Tibial nerve (tissue), 3 donors: ENCODE measurements at regions not wholly inside any gene's neighbourhood (a gene's known extent, or its start where the extent isn't known, plus 50 kb on each side); places are given as distances from the start of the nearest gene placed in this dataset.

Experiments
- POLR2A ChIP-seq, 2 donors: fragments of 450-650 bp; IDR thresholded peaks; one replicate each; pipeline ENCODE4 v1.6.1; 2017; ENCODE audit warnings: antibody characterized with exemption in 2 of 2, mild to moderate bottlenecking in 2 of 2, moderate library complexity in 2 of 2
- TF ChIP-seq, protein P1 (sequence below), 5 experiments: fragments of 200-600 bp in 3 of 5; fragments of 450-650 bp in 2 of 5; sonication (generic) in 3 of 5; IDR thresholded peaks; one replicate each; pipeline ENCODE4 v1.5.1; 2016 to 2019; ENCODE audit warnings: antibody characterized with exemption in 5 of 5, mild to moderate bottlenecking in 3 of 5, moderate library complexity in 2 of 5

DNA sequence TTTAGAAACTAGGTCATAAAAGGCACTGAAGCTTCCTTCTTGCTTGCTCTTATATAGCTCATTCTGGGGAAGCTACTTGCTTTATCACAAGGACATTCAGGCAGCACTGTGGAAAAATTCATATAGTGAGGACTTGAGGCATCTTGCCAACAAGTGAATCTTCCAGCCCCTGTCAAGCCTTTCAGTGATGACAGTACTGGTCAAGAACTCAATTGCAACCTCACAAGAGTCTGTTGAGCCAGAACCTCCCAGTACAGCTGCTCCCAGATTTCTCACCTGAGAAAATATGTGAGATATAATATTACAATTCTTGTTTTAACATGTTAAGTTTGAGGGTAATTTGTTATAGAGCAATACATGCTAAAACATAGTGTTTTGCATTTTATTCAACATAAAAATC lies 2011.0 kb upstream of the NUDT12 start:
- TF ChIP-seq, protein P1, sequence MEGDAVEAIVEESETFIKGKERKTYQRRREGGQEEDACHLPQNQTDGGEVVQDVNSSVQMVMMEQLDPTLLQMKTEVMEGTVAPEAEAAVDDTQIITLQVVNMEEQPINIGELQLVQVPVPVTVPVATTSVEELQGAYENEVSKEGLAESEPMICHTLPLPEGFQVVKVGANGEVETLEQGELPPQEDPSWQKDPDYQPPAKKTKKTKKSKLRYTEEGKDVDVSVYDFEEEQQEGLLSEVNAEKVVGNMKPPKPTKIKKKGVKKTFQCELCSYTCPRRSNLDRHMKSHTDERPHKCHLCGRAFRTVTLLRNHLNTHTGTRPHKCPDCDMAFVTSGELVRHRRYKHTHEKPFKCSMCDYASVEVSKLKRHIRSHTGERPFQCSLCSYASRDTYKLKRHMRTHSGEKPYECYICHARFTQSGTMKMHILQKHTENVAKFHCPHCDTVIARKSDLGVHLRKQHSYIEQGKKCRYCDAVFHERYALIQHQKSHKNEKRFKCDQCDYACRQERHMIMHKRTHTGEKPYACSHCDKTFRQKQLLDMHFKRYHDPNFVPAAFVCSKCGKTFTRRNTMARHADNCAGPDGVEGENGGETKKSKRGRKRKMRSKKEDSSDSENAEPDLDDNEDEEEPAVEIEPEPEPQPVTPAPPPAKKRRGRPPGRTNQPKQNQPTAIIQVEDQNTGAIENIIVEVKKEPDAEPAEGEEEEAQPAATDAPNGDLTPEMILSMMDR (IDR thresholded peaks at IDR 0.05): no peak
- no peak for TF ChIP-seq POLR2A (IDR thresholded peaks at IDR 0.05)
